Common myeloid progenitor, CD34-positive (primary cell): ENCODE measurements at regions not wholly inside any gene's neighbourhood (a gene's known extent, or its start where the extent isn't known, plus 50 kb on each side); places are given as distances from the start of the nearest gene placed in this dataset.

Experiments used
- CTCF ChIA-PET: fragments of 350-600 bp; sonication (Branson Sonifier 250); formaldehyde crosslinking; loops from one replicate; lab custom pipeline; 2021; ENCODE audit warnings: antibody characterized with exemption; lab: Charles Lee
- POLR2A ChIA-PET: fragments of 350-600 bp; sonication (Branson Sonifier 250); formaldehyde crosslinking; loops from one replicate; lab custom pipeline; 2021; ENCODE audit warnings: antibody characterized with exemption; lab: Charles Lee
- DNase-seq, 3 donors: peaks; one replicate each; pipeline versions ENCODE4 v3.0.0 to v3.0.0-alpha.2; 2013
- H3K27ac ChIP-seq, 2 experiments: 1 replicate in 1 of 2; 2 replicates in 1 of 2; pipeline ENCODE4 v1.7.0; 2013; ENCODE audit warnings: inconsistent platforms in 2 of 2, low read length in 2 of 2, mild to moderate bottlenecking in 2 of 2, low read depth in 1 of 2, moderate library complexity in 1 of 2; ENCODE audit not compliant: severe bottlenecking in 2 of 2, insufficient read depth in 1 of 2, poor library complexity in 1 of 2
- H3K27me3 ChIP-seq, 5 experiments: replicated peaks in 2 of 5; 1 replicate in 3 of 5; 2 replicates in 2 of 5; pipeline versions ENCODE4 v1.6.1 to v1.7.0; 2013; ENCODE audit warnings: low read length in 4 of 5, mild to moderate bottlenecking in 2 of 5, moderate library complexity in 2 of 5, inconsistent platforms in 1 of 5; ENCODE audit not compliant: insufficient read depth in 5 of 5, control insufficient read depth in 4 of 5
- H3K36me3 ChIP-seq, 4 experiments: 1 replicate in 2 of 4; 2 replicates in 2 of 4; pipeline versions ENCODE4 v1.6.1 to v1.7.0; 2013; ENCODE audit warnings: low read length in 3 of 4, control low read depth in 1 of 4, mild to moderate bottlenecking in 1 of 4; ENCODE audit not compliant: control insufficient read depth in 4 of 4, insufficient read depth in 4 of 4
- H3K4me1 ChIP-seq, 4 experiments: 1 replicate in 3 of 4; 2 replicates in 1 of 4; pipeline versions ENCODE4 v1.6.1 to v1.7.1; 2013; ENCODE audit warnings: low read length in 3 of 4, mild to moderate bottlenecking in 3 of 4, control low read depth in 1 of 4, inconsistent platforms in 1 of 4, moderate library complexity in 1 of 4; ENCODE audit not compliant: control insufficient read depth in 4 of 4, insufficient read depth in 4 of 4; ENCODE audit errors: control extremely low read depth in 1 of 4
- H3K4me3 ChIP-seq, 7 experiments: 1 replicate in 4 of 7; 2 replicates in 3 of 7; pipeline versions ENCODE4 v1.5.1 to v1.7.0; 2013; ENCODE audit warnings: mild to moderate bottlenecking in 7 of 7, low read length in 6 of 7, moderate library complexity in 6 of 7, inconsistent platforms in 2 of 7, low read depth in 2 of 7, control low read depth in 1 of 7; ENCODE audit not compliant: insufficient read depth in 4 of 7, control insufficient read depth in 1 of 7; ENCODE audit errors: extremely low read depth in 1 of 7
- H3K9me3 ChIP-seq, 5 experiments: 1 replicate in 4 of 5; 2 replicates in 1 of 5; pipeline versions ENCODE4 v1.6.1 to v1.7.1; 2013; ENCODE audit warnings: low read length in 4 of 5, mild to moderate bottlenecking in 2 of 5, inconsistent platforms in 1 of 5, low read depth in 1 of 5, moderate library complexity in 1 of 5; ENCODE audit not compliant: control insufficient read depth in 4 of 5, insufficient read depth in 2 of 5; ENCODE audit errors: control extremely low read depth in 1 of 5
- WGBS: methylation state at CpG from one replicate; pipeline ENCODE4 v1.1.5; 2013; ENCODE audit not compliant: insufficient coverage; 5-methylcytosine and 5-hydroxymethylcytosine counted together

DNA sequence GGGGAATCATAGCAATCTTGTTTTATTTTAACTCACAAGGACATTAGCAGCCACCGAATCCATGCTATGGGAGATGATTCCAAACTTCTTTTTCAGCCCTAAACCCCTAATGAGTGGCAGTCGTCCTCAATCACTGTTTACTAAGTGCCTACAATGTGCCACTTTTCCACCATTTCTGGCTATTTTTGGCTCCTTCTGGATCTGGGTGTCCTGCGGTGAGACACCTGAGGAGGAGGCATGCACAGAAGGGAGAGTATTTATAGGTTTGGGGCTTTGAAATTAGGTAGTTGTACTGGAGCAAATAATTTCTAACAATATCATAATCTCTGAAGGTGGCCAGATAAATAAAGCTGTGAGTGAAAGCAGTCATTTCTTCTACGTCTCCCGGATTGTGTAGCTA lies 1125.6 kb downstream of the BCL11B start:
- no peak overlapping the region for H3K27ac ChIP-seq
- no peak overlapping the region for H3K4me3 ChIP-seq
- 92% methylated on average over 4 of the region's 5 CpGs for WGBS
- no peak for DNase-seq
- H3K4me1 ChIP-seq = no peaks in the 10 kb centered on the region
- ChIA-PET POLR2A (no interaction called here), CTCF (no interaction called here)
- peaks cover 0 to 2% (median 0%) of the 10 kb centered on the region in 5 experiments for H3K9me3 ChIP-seq
- H3K27me3 ChIP-seq = peaks cover 0 to 30% (median 1%) of the 10 kb centered on the region in 5 experiments
- no peaks in the 10 kb centered on the region for H3K36me3 ChIP-seq

- ChIA-PET CTCF (no interaction called here), POLR2A (no interaction called here)
- no peaks in the 10 kb centered on the region for H3K4me1 ChIP-seq
- no peak overlapping the region for H3K4me3 ChIP-seq
- DNase-seq = no peak
- H3K9me3 ChIP-seq = peaks cover 0 to 2% (median 0%) of the 10 kb centered on the region in 5 experiments
- H3K27me3 ChIP-seq = peaks cover 0 to 22% (median 13%) of the 10 kb centered on the region in 5 experiments
- H3K36me3 ChIP-seq = no peaks in the 10 kb centered on the region
- H3K27ac ChIP-seq = no peak overlapping the region
- WGBS = 95% methylated on average over 4 of the region's 4 CpGs
These were observed 1117.7 kb downstream of the BCL11B start for GRCh38 chr14:98154254-98154653.

GRCh38 chr14:98156411-98156810 lies 1115.6 kb downstream of the BCL11B start:
- Histone ChIP-seq H3K9me3 (no peaks in the 10 kb centered on the region), H3K27ac (no peak overlapping the region), H3K36me3 (no peaks in the 10 kb centered on the region), H3K27me3 (peaks cover 0 to 27% (median 15%) of the 10 kb centered on the region in 5 experiments), H3K4me1 (no peaks in the 10 kb centered on the region), H3K4me3 (no peak overlapping the region)
- CTCF ChIA-PET = no interaction called here
- WGBS = 57% methylated on average over 5 of the region's 8 CpGs
- POLR2A ChIA-PET = no interaction called here
- no peak for DNase-seq

GRCh38 chr14:98160901-98161300 lies 1111.1 kb downstream of the BCL11B start:
- WGBS = 78% methylated on average over 7 of the region's 9 CpGs
- H3K27me3 ChIP-seq = peaks cover 0 to 46% (median 9%) of the 10 kb centered on the region in 5 experiments
- no peak overlapping the region for H3K27ac ChIP-seq
- H3K36me3 ChIP-seq = no peaks in the 10 kb centered on the region
- no peak for DNase-seq
- ChIA-PET CTCF (no interaction called here), POLR2A (no interaction called here)
- H3K9me3 ChIP-seq = no peaks in the 10 kb centered on the region
- no peak overlapping the region for H3K4me3 ChIP-seq
- no peaks in the 10 kb centered on the region for H3K4me1 ChIP-seq

- ChIA-PET POLR2A (interaction anchor here (0.5 kb wide), 1 partner anchor 485 kb away, joined by 4 read pairs; no protein-coding TSS in a partner anchor), CTCF (no interaction called here)
- H3K4me3 ChIP-seq = no peak overlapping the region
- no peaks in the 10 kb centered on the region for H3K4me1 ChIP-seq
- no peaks in the 10 kb centered on the region for H3K9me3 ChIP-seq
- 77% methylated on average over 3 of the region's 4 CpGs for WGBS
- H3K36me3 ChIP-seq = no peaks in the 10 kb centered on the region
- H3K27ac ChIP-seq = no peak overlapping the region
- H3K27me3 ChIP-seq = peaks cover 0 to 42% (median 6%) of the 10 kb centered on the region in 5 experiments
- no peak for DNase-seq
These were observed 1110.6 kb downstream of the BCL11B start for GRCh38 chr14:98161356-98161755.

GRCh38 chr14:98162856-98163805 lies 1108.9 kb downstream of the BCL11B start:
- Histone ChIP-seq H3K27me3 (peaks cover 0 to 34% (median 6%) of the 10 kb centered on the region in 5 experiments), H3K36me3 (no peaks in the 10 kb centered on the region), H3K4me1 (no peaks in the 10 kb centered on the region), H3K27ac (no peak overlapping the region), H3K9me3 (no peaks in the 10 kb centered on the region), H3K4me3 (no peak overlapping the region)
- POLR2A ChIA-PET = no interaction called here
- CTCF ChIA-PET = no interaction called here
- DNase-seq = no peak
- whole genome bisulfite sequencing = 55% methylated on average over 18 of the region's 26 CpGs

DNA sequence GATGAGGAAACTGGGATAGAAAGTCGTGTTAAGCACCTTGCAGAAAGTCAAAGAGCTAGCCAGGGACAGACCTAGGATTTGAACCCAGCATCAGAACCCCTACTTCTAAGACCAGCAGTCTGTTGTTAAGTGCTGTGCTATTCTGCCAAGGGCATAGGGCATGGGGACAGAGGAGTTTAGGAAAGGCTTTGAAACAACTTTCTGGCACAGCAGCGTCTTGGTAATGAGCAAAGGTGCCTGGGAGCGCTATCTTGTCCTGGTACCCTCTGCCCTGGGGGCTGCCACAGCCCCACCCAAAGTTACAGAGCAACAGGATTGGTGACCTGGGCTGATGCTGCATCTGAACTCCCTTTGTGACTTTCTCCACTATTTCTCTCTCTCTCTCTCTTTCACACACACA lies 1108.1 kb downstream of the BCL11B start:
- peaks cover 0 to 30% (median 5%) of the 10 kb centered on the region in 5 experiments for H3K27me3 ChIP-seq
- no peak overlapping the region for H3K27ac ChIP-seq
- 96% methylated on average over 3 of the region's 3 CpGs for WGBS
- DNase-seq = no peak
- H3K4me1 ChIP-seq = no peaks in the 10 kb centered on the region
- no peaks in the 10 kb centered on the region for H3K36me3 ChIP-seq
- POLR2A ChIA-PET = no interaction called here
- no peak overlapping the region for H3K4me3 ChIP-seq
- CTCF ChIA-PET = no interaction called here
- H3K9me3 ChIP-seq = peaks cover 0 to under 1% (median 0%) of the 10 kb centered on the region in 5 experiments
